IPS-15b (cell line): ENCODE measurements at regions not wholly inside any gene's neighbourhood (a gene's known extent, or its start where the extent isn't known, plus 50 kb on each side); places are given as distances from the start of the nearest gene placed in this dataset.

Experiments
- H3K27me3 ChIP-seq: one replicate; pipeline ENCODE4 v1.6.1; 2013; ENCODE audit warnings: low read length; ENCODE audit not compliant: control insufficient read depth, insufficient read depth
- H3K36me3 ChIP-seq: one replicate; pipeline ENCODE4 v1.6.1; 2013; ENCODE audit warnings: low read length; ENCODE audit not compliant: control insufficient read depth, insufficient read depth
- H3K4me1 ChIP-seq: one replicate; pipeline ENCODE4 v1.6.1; 2013; ENCODE audit warnings: mild to moderate bottlenecking, low read length; ENCODE audit not compliant: control insufficient read depth, insufficient read depth
- H3K4me3 ChIP-seq: one replicate; pipeline ENCODE4 v1.5.1; 2013; ENCODE audit warnings: low read depth, low read length
- H3K9ac ChIP-seq: one replicate; pipeline ENCODE4 v1.6.1; 2013; ENCODE audit warnings: low read depth, mild to moderate bottlenecking, low read length
- H3K9me3 ChIP-seq: one replicate; pipeline ENCODE4 v1.6.1; 2013; ENCODE audit warnings: mild to moderate bottlenecking, low read length; ENCODE audit not compliant: control insufficient read depth, insufficient read depth

DNA sequence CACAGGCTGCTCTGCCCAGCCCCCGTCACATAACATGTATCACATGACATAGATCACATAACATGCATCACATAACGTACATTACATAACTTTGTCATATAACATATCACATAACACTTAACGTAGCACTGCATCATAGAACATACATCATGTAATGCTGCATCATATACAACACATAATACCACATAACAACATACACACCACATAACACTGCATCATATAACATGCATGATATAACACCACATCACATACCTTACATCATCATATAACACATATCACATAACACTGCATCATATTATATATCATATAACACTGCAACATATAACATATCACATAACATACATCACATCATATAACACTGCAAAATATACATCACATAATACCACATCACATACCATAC lies 83.8 kb downstream of the AXIN2 start:
- no peaks in the 10 kb centered on the region for H3K36me3 ChIP-seq
- H3K4me1 ChIP-seq = no peaks in the 10 kb centered on the region
- no peaks in the 10 kb centered on the region for H3K27me3 ChIP-seq
- H3K9me3 ChIP-seq = no peaks in the 10 kb centered on the region
- H3K4me3 ChIP-seq = no peak overlapping the region
- H3K9ac ChIP-seq = no peak overlapping the region

DNA sequence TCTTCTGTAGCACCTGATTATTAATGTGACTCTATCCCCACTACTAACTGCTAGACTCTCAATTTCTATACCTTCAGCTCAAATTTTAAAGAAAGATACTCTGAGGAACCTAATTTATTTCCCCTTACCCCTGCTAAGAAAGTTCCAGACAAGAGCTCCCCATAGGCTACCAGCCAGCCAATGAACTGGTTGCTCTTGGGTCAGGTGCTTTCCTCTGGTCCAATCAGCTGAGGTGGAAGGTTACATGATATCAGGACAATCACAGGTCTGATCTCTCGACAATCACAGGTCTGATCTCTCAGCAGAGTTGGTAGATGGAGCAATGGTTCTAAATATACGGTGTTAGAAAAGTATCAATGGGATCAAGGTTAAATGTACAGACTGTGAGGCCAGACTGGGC lies 86.8 kb downstream of the AXIN2 start:
- no peaks in the 10 kb centered on the region for H3K4me1 ChIP-seq
- no peak overlapping the region for H3K4me3 ChIP-seq
- H3K9ac ChIP-seq = no peak overlapping the region
- no peaks in the 10 kb centered on the region for H3K36me3 ChIP-seq
- H3K9me3 ChIP-seq = no peaks in the 10 kb centered on the region
- no peaks in the 10 kb centered on the region for H3K27me3 ChIP-seq

DNA sequence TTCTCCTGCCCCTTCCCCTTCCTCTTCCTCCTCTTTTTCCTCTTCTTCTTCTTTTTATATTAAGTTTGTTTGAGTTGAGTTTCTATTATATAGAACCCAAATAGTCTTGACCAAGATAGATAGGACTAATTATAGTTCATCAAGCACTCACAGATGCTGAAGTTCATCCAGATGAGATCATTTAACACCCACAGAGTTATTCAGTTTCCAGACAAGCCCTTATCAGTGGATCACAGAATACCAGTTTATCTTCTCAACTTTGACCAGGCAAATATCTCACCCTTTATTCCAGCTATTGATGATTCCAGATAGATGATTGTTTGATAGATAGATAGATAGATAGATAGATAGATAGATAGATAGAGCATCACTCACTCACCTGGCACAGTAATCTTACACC lies 87.5 kb downstream of the AXIN2 start:
- H3K4me1 ChIP-seq = no peaks in the 10 kb centered on the region
- no peaks in the 10 kb centered on the region for H3K9me3 ChIP-seq
- H3K9ac ChIP-seq = no peak overlapping the region
- no peak overlapping the region for H3K4me3 ChIP-seq
- H3K36me3 ChIP-seq = no peaks in the 10 kb centered on the region
- H3K27me3 ChIP-seq = no peaks in the 10 kb centered on the region

DNA sequence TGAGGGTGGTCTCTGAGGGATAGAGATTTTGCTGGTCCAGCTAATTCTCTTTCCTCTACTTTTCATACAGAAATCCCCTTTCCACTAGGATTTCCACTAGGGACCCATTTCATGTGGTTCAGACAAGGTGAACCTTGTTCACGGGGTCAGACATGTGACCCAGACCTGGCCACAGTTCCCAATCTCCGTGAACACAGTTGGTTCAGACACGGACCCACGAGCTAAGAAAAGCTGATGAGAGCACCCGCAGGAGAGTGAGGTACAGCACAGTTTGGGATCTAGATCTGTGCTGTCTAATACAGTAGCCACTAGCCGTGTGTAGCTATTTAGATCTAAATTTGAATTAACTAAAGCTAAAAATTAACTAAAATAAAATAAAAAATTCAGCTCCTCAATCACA lies 88.1 kb downstream of the AXIN2 start:
- no peak overlapping the region for H3K4me3 ChIP-seq
- H3K4me1 ChIP-seq = no peaks in the 10 kb centered on the region
- H3K9ac ChIP-seq = no peak overlapping the region
- no peaks in the 10 kb centered on the region for H3K27me3 ChIP-seq
- no peaks in the 10 kb centered on the region for H3K9me3 ChIP-seq
- H3K36me3 ChIP-seq = no peaks in the 10 kb centered on the region

DNA sequence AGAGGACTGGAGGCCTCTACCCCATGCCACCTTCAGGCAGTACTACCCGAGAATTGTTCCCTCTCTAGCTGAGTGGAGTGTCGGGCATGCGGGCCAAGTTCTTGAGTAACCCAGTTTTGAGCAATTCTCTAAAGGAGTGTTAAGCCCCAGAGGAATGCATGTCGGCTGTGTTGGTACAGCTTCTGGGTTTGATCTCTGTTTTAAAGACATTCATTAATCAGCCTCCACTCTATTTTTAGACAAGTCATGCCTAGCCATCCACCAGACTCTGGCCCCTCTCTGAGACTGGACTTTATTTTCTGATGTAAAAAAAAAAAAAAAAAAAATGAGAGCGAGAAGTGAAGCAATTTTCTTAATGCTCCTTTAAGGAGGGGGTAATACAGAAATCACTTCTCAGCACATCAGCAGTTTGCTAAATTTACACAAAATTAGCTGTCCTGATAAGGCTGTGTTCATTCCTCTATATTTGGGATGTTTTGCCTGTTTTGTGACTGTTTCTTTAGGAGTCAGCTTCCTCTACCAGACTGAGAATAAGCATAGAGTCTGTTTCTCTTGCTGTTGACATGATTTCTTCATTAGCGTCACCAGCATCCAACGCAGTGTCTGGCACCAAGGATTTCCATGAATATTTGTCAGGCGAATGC lies 88.7 kb downstream of the AXIN2 start:
- Histone ChIP-seq H3K9ac (no peak overlapping the region), H3K4me1 (no peaks in the 10 kb centered on the region), H3K27me3 (no peaks in the 10 kb centered on the region), H3K9me3 (no peaks in the 10 kb centered on the region), H3K36me3 (no peaks in the 10 kb centered on the region), H3K4me3 (no peak overlapping the region)

DNA sequence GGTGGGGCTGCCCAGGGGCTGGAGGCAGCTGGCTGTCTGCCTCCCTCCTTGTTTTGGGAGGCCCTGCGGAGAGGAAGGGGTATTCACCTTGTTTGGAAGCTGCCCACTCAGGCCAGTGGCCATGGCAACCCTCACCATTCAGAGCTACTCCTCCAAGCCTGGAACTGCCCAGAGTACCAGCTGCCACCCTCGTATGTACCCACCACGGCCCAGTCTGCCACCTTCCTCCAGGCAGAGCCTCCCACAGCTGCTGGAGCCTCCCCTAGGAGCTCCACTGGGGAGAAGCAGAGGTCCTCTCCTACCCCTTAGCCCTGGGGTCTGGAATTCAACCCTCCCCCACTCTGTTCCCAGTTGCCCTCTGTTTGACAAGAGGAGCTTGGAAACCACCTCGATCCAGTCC lies 90.7 kb downstream of the AXIN2 start:
- Histone ChIP-seq H3K4me3 (no peak overlapping the region), H3K9ac (no peak overlapping the region), H3K9me3 (no peaks in the 10 kb centered on the region), H3K36me3 (no peaks in the 10 kb centered on the region), H3K27me3 (no peaks in the 10 kb centered on the region), H3K4me1 (no peaks in the 10 kb centered on the region)

DNA sequence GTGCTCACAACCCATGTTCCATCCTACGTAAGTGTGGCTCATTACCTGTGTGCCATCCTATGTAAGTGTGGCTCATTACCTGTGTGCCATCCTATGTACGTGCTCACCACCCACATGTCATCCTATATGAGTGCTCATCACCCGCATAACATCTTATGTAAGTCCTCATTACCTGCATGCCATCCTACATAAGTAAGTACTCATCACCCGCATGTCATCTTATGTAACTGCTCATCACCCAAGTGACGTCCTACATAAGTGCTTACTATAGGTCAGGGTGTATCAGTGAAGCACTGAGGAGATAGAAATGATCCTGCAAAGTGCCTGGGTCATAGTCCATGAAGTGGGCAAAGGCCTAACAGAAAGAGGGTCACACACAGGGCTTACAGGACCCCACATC lies 93.1 kb downstream of the AXIN2 start:
- Histone ChIP-seq H3K9ac (no peak overlapping the region), H3K4me1 (no peaks in the 10 kb centered on the region), H3K27me3 (no peaks in the 10 kb centered on the region), H3K4me3 (no peak overlapping the region), H3K36me3 (no peaks in the 10 kb centered on the region), H3K9me3 (no peaks in the 10 kb centered on the region)

DNA sequence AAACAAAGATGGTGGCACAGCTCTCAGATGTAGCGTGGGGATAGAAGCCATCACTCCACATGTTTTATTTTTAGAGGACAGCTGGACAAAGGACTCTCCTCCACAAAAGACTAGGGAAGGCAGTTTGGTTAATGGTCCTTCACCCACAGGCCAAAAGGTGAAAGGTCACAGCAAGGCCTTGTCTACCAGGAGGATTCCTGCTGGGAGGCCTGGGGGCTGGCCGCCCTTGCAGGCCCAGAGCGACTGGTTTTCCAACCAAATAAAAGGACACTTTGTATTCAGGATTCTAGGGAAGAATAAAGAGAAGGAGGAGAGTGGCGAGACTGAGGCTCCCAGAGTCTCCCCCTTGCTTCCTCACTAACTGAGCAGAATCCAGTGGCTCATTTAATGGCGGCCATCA lies 94.3 kb downstream of the AXIN2 start:
- Histone ChIP-seq H3K4me1 (no peaks in the 10 kb centered on the region), H3K27me3 (no peaks in the 10 kb centered on the region), H3K36me3 (no peaks in the 10 kb centered on the region), H3K9ac (no peak overlapping the region), H3K9me3 (no peaks in the 10 kb centered on the region), H3K4me3 (no peak overlapping the region)

DNA sequence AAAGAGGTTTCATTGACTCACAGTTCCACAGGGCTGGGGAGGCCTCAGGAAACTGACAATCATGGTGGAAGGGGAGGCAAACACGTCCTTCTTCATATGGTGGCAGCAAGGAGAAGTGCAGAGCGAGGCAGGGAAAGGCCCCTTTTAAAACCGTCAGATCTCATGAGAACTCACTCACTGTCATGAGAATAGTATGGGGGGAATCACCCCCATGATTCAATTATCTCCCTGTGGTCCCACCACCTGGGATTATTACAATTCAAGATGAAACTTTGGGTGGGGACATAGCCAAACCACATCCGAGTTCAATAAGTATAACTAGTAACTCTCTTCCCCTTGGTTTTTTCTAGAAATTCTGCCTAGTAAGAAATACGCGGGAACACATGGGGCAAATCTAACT lies 94.9 kb downstream of the AXIN2 start:
- Histone ChIP-seq H3K4me3 (no peak overlapping the region), H3K9me3 (no peaks in the 10 kb centered on the region), H3K27me3 (no peaks in the 10 kb centered on the region), H3K36me3 (no peaks in the 10 kb centered on the region), H3K4me1 (no peaks in the 10 kb centered on the region), H3K9ac (no peak overlapping the region)

DNA sequence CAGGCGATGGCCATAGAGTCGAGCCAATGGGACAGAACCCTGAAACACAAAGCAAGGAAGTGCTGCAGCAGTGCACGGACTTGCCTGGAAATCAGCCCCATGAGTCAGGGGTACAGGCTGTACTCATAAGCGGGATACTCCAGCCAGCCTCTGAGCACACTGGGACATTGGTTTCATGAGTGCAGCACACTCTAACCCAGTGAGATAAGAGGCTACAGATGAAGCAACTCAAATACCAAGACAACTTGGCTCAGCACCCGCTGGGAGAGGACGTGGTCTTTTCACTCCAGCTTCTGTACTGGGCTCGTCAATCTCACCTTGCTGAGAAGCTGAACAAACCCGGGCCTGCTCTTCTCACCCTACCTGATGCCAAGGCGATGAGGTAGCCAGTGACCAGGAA lies 98.2 kb downstream of the AXIN2 start:
- Histone ChIP-seq H3K27me3 (no peaks in the 10 kb centered on the region), H3K9ac (no peak overlapping the region), H3K36me3 (no peaks in the 10 kb centered on the region), H3K4me3 (no peak overlapping the region), H3K4me1 (peaks cover 8% of the 10 kb centered on the region), H3K9me3 (no peaks in the 10 kb centered on the region)

DNA sequence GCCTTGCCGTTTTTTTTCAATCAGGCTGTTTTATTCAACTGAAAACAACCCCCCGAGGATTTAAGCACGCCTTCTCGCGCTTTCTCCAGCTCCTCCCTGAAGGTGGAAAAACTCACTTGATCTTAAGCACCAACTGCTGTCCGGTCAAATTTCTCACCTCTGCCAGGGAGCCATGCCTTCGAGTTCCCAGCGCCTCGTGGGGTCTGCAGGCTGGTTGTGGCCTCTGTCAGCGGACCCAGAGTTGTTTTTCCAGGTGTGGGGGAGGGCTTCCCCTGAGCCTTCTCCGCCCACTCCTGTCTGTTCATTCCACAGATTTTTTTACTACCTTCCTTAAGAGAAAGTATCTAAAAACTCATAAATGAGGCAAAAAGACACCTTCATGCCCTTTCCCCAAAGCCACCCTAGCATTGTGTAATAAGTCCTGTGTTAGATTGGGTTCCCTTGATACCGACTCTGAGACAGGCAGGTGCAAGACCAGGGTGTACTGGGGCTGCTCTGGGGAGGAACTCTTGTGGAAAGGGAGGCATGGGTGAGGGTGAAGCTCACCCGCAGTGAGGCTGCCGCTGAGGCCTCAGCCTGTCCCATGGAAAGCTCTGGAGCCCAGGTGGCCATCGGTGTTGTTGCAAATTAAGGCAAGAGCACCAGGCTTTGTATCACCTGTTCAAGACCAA lies 101.6 kb downstream of the AXIN2 start:
- no peaks in the 10 kb centered on the region for H3K36me3 ChIP-seq
- H3K4me3 ChIP-seq = no peak overlapping the region
- H3K9ac ChIP-seq = no peak overlapping the region
- no peaks in the 10 kb centered on the region for H3K9me3 ChIP-seq
- no peaks in the 10 kb centered on the region for H3K27me3 ChIP-seq
- H3K4me1 ChIP-seq = peaks cover 12% of the 10 kb centered on the region

DNA sequence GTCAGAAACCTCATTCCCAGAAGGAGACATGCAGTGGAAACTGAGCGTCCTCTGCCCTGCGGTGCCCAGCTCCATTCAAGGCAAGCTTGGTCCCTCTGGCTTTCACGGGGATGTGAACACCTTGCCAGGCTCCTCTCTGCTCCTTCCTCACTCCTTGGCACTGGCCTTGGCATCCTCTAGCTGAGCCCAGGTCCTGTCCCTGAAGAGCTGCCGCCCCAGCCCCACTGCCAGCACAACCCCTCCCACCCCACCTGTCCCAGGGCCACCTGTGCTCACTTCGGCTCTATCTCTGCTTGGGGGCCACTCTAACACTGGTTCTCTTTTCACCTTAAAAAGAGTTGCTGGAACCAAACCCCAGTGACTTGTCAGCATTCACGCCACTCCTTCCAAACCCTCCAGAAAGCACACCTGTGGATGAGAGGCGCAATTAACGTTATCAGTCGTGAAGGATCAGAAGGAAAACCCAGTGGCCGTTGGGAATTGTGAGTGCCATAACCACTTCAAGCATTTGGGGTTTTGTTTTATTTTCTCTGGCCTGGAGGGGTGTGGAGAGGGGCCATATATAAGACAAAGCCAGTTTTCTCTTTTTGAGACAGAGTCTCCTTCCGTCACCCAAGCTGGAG lies 103.7 kb downstream of the AXIN2 start:
- no peaks in the 10 kb centered on the region for H3K36me3 ChIP-seq
- peaks cover 15% of the 10 kb centered on the region for H3K4me1 ChIP-seq
- no peak overlapping the region for H3K4me3 ChIP-seq
- no peak overlapping the region for H3K9ac ChIP-seq
- H3K9me3 ChIP-seq = no peaks in the 10 kb centered on the region
- no peaks in the 10 kb centered on the region for H3K27me3 ChIP-seq
